Smooth muscle cell (in vitro differentiated cells): ENCODE measurements at regions not wholly inside any gene's neighbourhood (a gene's known extent, or its start where the extent isn't known, plus 50 kb on each side); places are given as distances from the start of the nearest gene placed in this dataset.
"Not testable (repeated sequence)": the region's sequence is repeated elsewhere in the genome, so short reads cannot be mapped to it uniquely, and the experiment has no call there.

Source experiments
- DNase-seq: peaks from one replicate; lab custom pipeline; 2025; ENCODE audit not compliant: unreplicated experiment; lab: John Stamatoyannopoulos, UW
- H2AFZ ChIP-seq: fragments of 200-600 bp; sonication (generic); 2 replicates; pipeline ENCODE4 v1.6.0; 2016; ENCODE audit warnings: antibody characterized with exemption, low read depth, mild to moderate bottlenecking
- H3F3A ChIP-seq: fragments of 200-600 bp; sonication (generic); 2 replicates; pipeline ENCODE4 v1.6.0; 2017; ENCODE audit warnings: antibody characterized with exemption, low read depth
- H3K27ac ChIP-seq: fragments of 200-600 bp; sonication (generic); 2 replicates; pipeline ENCODE4 v1.5.1; 2016; ENCODE audit warnings: low read depth, mild to moderate bottlenecking
- H3K27me3 ChIP-seq: fragments of 200-600 bp; sonication (generic); 2 replicates; pipeline ENCODE4 v1.6.1; 2016; ENCODE audit warnings: low read depth, mild to moderate bottlenecking
- H3K36me3 ChIP-seq: fragments of 200-600 bp; sonication (generic); 2 replicates; pipeline ENCODE4 v1.5.1; 2016; ENCODE audit warnings: low read depth
- H3K4me1 ChIP-seq: fragments of 200-600 bp; sonication (generic); 2 replicates; pipeline ENCODE4 v1.5.1; 2016; ENCODE audit warnings: low read depth
- H3K4me2 ChIP-seq: fragments of 200-600 bp; sonication (generic); 2 replicates; pipeline ENCODE4 v1.6.0; 2016; ENCODE audit warnings: mild to moderate bottlenecking
- H3K4me3 ChIP-seq: fragments of 200-600 bp; sonication (generic); 2 replicates; pipeline ENCODE4 v1.5.1; 2016; ENCODE audit warnings: mild to moderate bottlenecking
- H3K79me2 ChIP-seq: fragments of 200-600 bp; sonication (generic); 2 replicates; pipeline ENCODE4 v1.6.0; 2016; ENCODE audit warnings: low read depth, mild to moderate bottlenecking
- H3K9ac ChIP-seq: fragments of 200-600 bp; sonication (generic); 2 replicates; pipeline ENCODE4 v1.6.0; 2016; ENCODE audit warnings: low read depth
- H3K9me3 ChIP-seq: fragments of 200-600 bp; sonication (generic); replicated peaks from 2 replicates; pipeline ENCODE4 v1.5.1; 2016; ENCODE audit warnings: low read depth
- H4K20me1 ChIP-seq: fragments of 200-600 bp; sonication (generic); 2 replicates; pipeline ENCODE4 v1.6.0; 2016; ENCODE audit warnings: low read depth
- WGBS: methylation state at CpG from one replicate; pipeline ENCODE4 v1.1.7; 2016; ENCODE audit warnings: low lambda C conversion rate; 5-methylcytosine and 5-hydroxymethylcytosine counted together
- TF ChIP-seq, protein P1 (sequence below): fragments of 200-600 bp; sonication (generic); IDR thresholded peaks from 2 replicates; pipeline ENCODE4 v1.5.1; 2017; ENCODE audit warnings: borderline replicate concordance, mild to moderate bottlenecking, antibody characterized with exemption; ENCODE audit not compliant: insufficient read depth, poor library complexity, severe bottlenecking

DNA sequence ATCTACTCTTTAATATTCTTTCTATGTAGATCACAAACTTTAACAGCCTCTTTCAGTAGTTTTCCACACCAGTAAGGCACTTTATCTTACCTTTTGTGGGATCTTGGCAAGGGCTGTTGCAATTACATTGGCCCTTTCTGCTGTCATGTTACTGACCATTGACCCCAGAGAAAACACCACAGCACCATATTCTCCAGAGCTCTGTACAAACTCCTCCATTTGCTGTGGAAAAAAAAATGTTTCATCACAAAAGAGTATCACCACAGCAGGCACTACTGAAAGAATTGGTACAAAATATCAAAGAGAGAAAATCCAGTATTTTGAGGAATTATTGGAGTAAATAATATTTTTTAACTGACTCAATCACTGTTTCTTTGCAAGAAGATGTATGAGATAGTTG is 62.3 kb upstream of the UGT2A3 start:
- not testable (repeated sequence) for H3K36me3 ChIP-seq, H3K9ac ChIP-seq, H3K9me3 ChIP-seq, H3K27ac ChIP-seq, H3F3A ChIP-seq, DNase-seq, H3K4me2 ChIP-seq, H3K4me1 ChIP-seq, H4K20me1 ChIP-seq, H3K27me3 ChIP-seq, H2AFZ ChIP-seq, H3K4me3 ChIP-seq, H3K79me2 ChIP-seq

DNA sequence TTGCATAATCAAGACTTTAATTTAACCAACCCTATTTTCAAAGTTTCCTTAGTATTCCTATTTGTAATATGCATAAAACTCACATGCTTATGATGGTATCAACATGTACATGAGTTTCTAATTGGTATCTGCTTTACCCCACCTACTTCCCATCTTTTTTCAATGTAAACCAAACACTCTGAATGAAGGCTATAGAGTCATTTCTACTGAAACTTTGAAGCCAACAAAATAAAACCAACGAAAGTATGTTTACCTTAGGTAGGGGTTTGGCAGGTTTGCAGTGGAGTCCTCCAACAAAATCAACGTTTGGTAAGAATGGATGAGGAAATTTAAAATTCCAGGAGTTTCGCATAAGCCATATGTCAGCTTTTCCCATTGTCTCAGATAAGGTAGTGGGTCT is 66.4 kb upstream of the UGT2A3 start:
- not testable (repeated sequence) for H3K4me3 ChIP-seq, H3F3A ChIP-seq, H3K27ac ChIP-seq, H3K79me2 ChIP-seq, H3K9me3 ChIP-seq, H4K20me1 ChIP-seq, H3K4me2 ChIP-seq, H3K27me3 ChIP-seq, H3K9ac ChIP-seq, DNase-seq, H2AFZ ChIP-seq, H3K4me1 ChIP-seq, H3K36me3 ChIP-seq
- WGBS, result 80% methylated on average over 3 of the region's 3 CpGs

DNA sequence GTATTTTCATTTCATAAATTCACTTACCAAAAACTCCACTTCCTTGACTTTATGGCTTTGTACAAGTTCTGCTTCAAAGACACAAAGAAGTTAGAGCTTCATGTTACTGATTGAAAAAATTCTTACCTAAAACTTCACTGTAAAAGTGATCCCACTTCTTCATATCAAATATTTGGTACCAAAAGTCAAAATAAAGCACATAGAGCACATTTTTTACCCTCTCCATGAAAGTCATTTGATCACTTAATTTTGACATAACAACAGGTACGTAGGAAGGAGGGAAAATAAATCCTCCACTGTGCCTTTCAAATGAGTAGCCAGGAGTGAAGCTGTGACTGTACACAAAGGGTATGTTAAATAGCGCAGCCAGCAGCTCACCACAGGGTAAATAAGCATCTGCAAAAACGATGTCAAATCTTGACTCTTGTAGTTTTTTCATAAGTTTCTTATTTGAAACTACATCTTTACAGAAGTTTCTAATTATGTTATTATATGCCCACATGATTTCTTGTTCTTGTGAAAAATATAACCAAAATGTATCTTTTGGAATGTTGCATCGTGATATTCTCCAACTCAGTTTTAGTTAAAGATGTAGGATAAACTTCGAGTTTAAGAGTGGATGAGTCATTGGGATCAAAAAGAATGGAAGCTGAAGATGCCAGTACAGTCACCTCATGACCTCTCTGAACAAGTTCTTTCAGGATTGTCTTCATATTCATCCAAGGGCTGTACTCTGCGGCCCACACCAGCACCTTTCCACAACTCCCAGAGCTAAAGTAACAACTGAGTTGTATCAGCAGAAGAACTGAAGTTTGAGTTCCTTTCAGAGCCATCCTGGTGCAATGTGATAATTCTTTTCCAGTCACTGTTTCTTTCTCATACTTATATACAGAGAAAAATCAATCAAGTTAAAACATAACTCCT is 68.2 kb upstream of the UGT2A3 start:
- H3K9me3 ChIP-seq, H3F3A ChIP-seq, H3K79me2 ChIP-seq, H3K36me3 ChIP-seq, H3K4me1 ChIP-seq, H3K4me3 ChIP-seq, H2AFZ ChIP-seq, H3K9ac ChIP-seq, H3K27ac ChIP-seq, H3K27me3 ChIP-seq, H4K20me1 ChIP-seq, DNase-seq, H3K4me2 ChIP-seq: not testable (repeated sequence)
- 49% methylated on average over 6 of the region's 6 CpGs for WGBS

DNA sequence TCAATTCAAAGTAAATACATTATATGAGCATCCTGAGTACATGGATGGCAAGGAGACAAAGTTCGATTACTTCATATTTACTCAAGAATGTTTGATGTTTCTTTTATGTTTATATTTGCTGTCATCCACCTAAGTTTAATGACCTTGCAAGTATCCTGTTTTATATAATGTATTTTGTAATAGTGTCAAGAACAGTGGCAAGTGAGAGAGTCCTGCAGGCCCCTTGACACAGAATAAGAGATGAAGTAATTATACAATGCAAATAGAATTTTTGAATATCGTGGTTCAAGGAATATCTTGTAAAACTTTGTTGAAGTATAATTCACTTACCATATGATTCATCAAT is 68.8 kb upstream of the UGT2A3 start:
- not testable (repeated sequence) for H3K4me3 ChIP-seq, H2AFZ ChIP-seq, H3K27ac ChIP-seq, H3K4me1 ChIP-seq, H3K36me3 ChIP-seq, H3F3A ChIP-seq, H3K9me3 ChIP-seq, H3K79me2 ChIP-seq, H4K20me1 ChIP-seq, H3K4me2 ChIP-seq, H3K9ac ChIP-seq, H3K27me3 ChIP-seq, DNase-seq
- WGBS, result 75% methylated on average over 2 of the region's 2 CpGs

DNA sequence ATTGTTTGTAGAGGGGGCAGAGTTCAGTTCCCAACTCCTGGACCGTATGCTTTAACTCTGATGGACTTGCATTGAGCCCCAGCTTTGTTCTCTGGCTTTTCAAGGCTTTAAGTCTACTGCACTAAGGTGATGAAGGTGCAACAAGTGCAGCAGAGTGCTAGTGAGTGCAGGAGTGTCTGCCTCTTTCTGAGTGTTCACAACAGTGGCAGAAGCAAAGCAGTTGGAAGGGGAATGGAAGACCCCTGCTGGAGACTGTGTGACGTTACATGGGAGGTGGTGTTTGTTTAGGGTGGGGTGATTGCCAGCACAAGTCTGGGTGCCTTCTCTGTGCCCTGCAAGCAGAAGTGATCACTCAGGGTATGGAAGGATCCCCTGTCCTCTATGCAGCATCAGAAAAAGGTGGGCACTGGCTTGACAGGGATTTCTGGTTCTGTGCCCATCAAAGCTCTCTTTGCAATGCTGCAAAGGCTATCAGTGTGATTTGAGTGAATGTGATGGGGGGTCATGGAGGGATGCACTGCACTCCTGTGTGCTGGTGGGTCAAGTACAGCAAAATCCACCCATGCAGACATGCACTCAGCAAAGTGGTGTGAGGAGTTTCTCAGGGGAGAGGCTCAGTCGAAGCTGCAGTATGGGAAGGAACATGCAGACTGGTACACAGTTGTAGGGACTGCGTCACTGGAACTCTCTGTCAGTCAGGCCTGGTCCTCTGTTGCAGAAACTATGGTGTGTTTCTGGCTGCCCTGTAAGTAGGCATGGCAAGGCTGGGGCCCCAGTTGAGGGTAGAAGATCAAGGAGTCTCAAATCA is 70.9 kb upstream of the UGT2B7 start:
- no peak overlapping the region for H3K27ac ChIP-seq
- 69% methylated on average over 4 of the region's 4 CpGs for WGBS
- TF ChIP-seq, protein P1, sequence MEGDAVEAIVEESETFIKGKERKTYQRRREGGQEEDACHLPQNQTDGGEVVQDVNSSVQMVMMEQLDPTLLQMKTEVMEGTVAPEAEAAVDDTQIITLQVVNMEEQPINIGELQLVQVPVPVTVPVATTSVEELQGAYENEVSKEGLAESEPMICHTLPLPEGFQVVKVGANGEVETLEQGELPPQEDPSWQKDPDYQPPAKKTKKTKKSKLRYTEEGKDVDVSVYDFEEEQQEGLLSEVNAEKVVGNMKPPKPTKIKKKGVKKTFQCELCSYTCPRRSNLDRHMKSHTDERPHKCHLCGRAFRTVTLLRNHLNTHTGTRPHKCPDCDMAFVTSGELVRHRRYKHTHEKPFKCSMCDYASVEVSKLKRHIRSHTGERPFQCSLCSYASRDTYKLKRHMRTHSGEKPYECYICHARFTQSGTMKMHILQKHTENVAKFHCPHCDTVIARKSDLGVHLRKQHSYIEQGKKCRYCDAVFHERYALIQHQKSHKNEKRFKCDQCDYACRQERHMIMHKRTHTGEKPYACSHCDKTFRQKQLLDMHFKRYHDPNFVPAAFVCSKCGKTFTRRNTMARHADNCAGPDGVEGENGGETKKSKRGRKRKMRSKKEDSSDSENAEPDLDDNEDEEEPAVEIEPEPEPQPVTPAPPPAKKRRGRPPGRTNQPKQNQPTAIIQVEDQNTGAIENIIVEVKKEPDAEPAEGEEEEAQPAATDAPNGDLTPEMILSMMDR, result peak; percentile 29

More for the DNA sequence above, 70.9 kb upstream of the UGT2B7 start:
- no peaks in the 10 kb centered on the region for H3K9me3 ChIP-seq
- no peaks in the 10 kb centered on the region for H3K36me3 ChIP-seq
- no peaks in the 10 kb centered on the region for H3K4me1 ChIP-seq
- H3K4me2 ChIP-seq, result no peak overlapping the region
- H3K4me3 ChIP-seq, result no peak overlapping the region
- no peaks in the 10 kb centered on the region for H4K20me1 ChIP-seq
- no peak for DNase-seq
- H3K9ac ChIP-seq, result no peak overlapping the region
- H2AFZ ChIP-seq, result no peak overlapping the region
- no peaks in the 10 kb centered on the region for H3K79me2 ChIP-seq
- no peaks in the 10 kb centered on the region for H3F3A ChIP-seq
- H3K27me3 ChIP-seq, result no peaks in the 10 kb centered on the region
